ENCODE measurements at regions not wholly inside any gene's neighbourhood (a gene's known extent, or its start where the extent isn't known, plus 50 kb on each side); places are given as distances from the start of the nearest gene placed in this dataset.

- TF ChIP-seq CTCF (conservative IDR thresholded peaks at IDR 0.05), result no peak
- TF ChIP-seq EZH2 (IDR thresholded peaks at IDR 0.05; ENCODE audit: low read depth), result no peak
Observed at GRCh38 chr7:53690411-53690810, 655.0 kb downstream of the POM121L12 start.
